Kidney epithelial cell (primary cell): ENCODE measurements at regions not wholly inside any gene's neighbourhood (a gene's known extent, or its start where the extent isn't known, plus 50 kb on each side); places are given as distances from the start of the nearest gene placed in this dataset.

Experiments
- DNase-seq: peaks from one replicate; pipeline ENCODE4 v3.0.0-alpha.2; 2010; ENCODE audit warnings: low read depth
- H3K27me3 ChIP-seq: 2 replicates; pipeline ENCODE4 v1.6.0; 2011; ENCODE audit warnings: low read length; ENCODE audit not compliant: control insufficient read depth, insufficient read depth
- H3K36me3 ChIP-seq: 2 replicates; pipeline ENCODE4 v1.5.1; 2011; ENCODE audit warnings: low read length; ENCODE audit not compliant: control insufficient read depth, insufficient read depth
- H3K4me3 ChIP-seq: 2 replicates; pipeline ENCODE4 v1.5.1; 2011; ENCODE audit warnings: low read depth, mild to moderate bottlenecking, control low read depth, low read length
- TF ChIP-seq, protein P1 (sequence below): IDR thresholded peaks from 2 replicates; pipeline ENCODE4 v1.5.1; 2011; ENCODE audit warnings: mild to moderate bottlenecking, moderate library complexity, low read length, control low read depth, inconsistent platforms; ENCODE audit not compliant: insufficient read depth, poor library complexity, severe bottlenecking

DNA sequence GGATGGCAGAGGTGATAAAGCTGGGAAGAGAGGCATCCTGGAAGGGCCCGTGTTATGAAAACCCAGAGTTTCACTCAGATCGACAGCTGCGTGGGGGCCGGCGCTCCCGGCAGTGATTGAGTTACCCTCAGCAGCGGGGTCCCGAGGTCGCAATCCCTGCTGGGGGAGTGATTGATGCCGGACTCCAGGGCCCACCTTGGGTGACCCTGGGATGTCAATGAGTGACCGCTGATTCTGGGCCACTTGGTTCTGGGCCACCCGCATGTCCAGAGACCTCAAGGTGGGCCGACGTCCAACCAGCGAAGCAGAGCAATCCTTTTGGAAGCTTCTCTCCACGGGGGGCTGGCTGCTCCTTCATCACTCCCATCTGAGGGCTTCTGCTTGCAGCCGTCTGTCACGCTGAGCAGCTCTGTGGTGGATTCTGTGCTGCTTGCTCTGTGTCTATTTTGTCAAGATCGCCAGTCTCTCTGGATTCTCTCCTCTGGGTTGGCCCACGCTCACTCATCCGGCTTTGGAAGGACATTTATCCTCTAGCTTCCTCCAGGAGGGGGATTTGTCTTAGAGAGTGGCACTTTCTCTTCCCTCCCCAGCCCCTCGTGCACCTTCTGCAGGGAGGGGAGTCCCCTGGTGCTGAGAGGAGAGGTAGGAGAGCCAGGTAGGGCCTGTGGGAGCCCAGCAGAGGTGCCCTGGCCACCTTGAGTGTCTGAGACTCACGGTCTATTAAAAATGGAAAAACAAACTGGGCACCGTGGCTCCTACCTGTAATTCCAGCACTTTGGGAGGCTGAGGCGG lies 110.9 kb upstream of the C1orf174 start:
- no peaks in the 10 kb centered on the region for H3K36me3 ChIP-seq
- H3K27me3 ChIP-seq: peaks cover 6% of the 10 kb centered on the region
- DNase-seq: no peak
- TF ChIP-seq, protein P1, sequence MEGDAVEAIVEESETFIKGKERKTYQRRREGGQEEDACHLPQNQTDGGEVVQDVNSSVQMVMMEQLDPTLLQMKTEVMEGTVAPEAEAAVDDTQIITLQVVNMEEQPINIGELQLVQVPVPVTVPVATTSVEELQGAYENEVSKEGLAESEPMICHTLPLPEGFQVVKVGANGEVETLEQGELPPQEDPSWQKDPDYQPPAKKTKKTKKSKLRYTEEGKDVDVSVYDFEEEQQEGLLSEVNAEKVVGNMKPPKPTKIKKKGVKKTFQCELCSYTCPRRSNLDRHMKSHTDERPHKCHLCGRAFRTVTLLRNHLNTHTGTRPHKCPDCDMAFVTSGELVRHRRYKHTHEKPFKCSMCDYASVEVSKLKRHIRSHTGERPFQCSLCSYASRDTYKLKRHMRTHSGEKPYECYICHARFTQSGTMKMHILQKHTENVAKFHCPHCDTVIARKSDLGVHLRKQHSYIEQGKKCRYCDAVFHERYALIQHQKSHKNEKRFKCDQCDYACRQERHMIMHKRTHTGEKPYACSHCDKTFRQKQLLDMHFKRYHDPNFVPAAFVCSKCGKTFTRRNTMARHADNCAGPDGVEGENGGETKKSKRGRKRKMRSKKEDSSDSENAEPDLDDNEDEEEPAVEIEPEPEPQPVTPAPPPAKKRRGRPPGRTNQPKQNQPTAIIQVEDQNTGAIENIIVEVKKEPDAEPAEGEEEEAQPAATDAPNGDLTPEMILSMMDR: no peak
- no peak overlapping the region for H3K4me3 ChIP-seq

DNA sequence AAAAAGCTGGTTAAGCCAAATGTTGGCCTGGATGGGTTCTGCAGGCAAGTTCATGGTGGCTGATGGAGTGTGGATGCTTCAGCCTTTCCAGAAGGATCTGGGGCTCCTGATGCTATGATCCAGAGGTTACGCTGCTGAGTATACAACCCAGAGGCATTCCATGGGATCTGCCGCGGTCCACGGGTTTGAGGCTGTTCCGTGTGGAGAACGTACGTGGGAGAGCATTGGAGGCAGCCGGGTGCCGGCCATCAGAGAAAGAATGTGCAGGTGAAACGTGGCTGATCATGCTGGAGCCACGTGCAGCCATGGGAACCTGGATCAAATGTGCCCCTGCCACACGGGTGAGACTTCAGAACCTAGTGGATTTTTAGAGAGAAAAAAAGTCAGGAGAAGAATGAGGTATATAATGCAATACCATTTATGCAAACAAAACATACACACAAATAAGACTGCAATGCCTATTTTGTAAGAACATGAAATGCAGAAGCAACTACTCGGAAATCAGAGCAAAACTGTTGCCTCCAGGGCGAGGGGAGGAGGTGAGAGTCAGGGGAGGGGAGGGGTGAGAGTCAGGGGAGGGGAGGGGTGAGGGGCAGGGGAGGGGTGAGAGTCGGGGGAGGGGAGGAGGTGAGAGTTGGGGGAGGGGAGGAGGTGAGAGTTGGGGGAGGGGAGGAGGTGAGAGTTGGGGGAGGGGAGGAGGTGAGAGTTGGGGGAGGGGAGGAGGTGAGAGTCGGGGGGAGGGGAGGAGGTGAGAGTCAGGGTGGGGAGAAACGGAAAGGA lies 116.5 kb upstream of the C1orf174 start:
- DNase-seq: no peak
- H3K27me3 ChIP-seq: no peaks in the 10 kb centered on the region
- H3K4me3 ChIP-seq: no peak overlapping the region
- no peaks in the 10 kb centered on the region for H3K36me3 ChIP-seq
- TF ChIP-seq, protein P1: no peak

DNA sequence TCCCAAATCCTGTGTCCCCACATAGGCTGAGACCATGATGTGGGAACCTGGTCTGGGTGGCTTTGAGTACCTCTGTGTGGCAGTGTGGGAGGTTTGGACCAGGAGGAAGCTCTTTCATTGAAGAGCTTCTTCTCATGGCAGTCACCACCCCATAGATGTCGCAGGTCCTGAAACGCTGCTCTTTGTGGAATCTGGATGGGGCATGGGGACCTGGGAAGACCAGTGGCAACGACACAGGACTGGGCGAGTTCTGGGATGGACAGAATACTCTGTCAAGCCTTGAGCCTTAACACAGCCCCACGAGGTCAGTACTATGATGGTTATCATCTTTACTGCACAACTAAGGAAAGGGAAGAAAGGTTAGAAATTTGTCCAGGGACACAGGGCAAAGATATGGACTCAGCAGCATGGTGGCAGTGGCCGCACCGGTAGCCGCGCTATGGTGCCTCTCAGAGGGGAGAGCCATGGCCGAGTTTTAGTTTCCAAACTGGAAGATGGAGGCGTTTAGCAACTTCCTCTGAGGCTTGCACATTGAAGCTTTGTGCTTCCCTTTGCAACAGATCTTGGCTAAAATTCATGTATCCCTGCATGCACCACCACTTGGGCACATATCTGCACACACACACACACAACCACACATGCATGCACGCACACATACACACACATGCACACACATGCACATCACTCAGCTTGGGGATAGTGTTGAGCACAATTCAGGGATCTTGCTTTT lies 117.7 kb upstream of the C1orf174 start:
- Histone ChIP-seq H3K27me3 (no peaks in the 10 kb centered on the region), H3K36me3 (no peaks in the 10 kb centered on the region), H3K4me3 (no peak overlapping the region)
- DNase-seq: no peak
- TF ChIP-seq, protein P1: no peak

DNA sequence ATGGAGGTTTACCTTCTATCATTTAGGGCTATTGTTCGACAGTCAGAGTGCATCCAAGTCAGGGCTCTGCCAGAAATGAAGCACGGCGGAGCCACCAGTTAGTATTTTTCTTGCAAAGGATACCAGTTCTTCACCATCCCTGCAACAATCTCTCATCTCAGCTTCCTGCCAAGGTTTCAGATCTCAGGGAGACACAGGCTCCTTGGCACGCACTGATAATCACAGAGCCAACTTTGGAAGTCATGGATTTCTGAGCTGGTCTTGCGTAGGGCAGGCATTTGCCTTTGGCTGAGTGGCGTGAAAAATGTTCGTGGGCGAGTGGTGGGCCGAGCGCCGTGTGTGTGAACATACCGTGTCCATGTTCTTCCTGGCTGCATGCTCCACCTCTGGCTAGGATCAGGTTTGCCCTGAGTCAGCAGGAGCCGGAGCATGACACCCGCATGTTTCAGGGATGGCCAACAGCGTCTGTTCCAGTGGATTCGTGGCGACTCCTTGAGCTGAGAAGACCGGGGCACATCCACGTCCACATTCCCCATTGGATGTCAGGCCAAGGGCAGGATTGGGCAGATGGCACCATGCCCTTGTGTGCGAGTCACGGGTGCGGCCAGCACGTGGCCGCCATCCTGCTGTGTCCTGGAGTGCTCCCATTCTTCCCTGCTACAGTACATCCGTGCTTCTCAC lies 118.5 kb upstream of the C1orf174 start:
- no peak for DNase-seq
- H3K27me3 ChIP-seq: no peaks in the 10 kb centered on the region
- no peaks in the 10 kb centered on the region for H3K36me3 ChIP-seq
- H3K4me3 ChIP-seq: no peak overlapping the region
- TF ChIP-seq, protein P1: no peak

DNA sequence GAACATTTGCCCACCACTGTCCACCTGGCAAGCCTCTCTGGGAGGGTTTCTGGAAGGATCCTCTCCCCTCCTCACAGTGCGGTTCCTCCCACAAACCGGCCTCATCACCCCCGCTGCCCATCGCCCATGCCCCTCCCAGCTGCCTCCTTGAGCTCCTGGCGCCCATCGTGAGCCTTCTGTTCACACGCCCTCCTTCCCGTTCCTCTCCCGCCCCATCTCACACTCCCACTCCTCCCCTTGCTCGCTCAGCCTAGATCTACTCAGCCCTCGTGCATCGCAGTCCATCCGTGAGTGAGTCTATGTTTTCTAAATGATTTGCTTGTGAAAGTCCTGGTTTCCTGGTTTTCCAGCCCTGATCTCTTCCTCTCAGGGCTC lies 119.1 kb upstream of the C1orf174 start:
- DNase-seq: no peak
- Histone ChIP-seq H3K27me3 (no peaks in the 10 kb centered on the region), H3K4me3 (no peak overlapping the region), H3K36me3 (no peaks in the 10 kb centered on the region)
- TF ChIP-seq, protein P1: no peak
